NCI-H2227 (cell line): ENCODE measurements at regions not wholly inside any gene's neighbourhood (a gene's known extent, or its start where the extent isn't known, plus 50 kb on each side); places are given as distances from the start of the nearest gene placed in this dataset.

Experiments
- DNase-seq: peaks from one replicate; lab custom pipeline; 2025; ENCODE audit not compliant: unreplicated experiment; lab: John Stamatoyannopoulos, UW

DNA sequence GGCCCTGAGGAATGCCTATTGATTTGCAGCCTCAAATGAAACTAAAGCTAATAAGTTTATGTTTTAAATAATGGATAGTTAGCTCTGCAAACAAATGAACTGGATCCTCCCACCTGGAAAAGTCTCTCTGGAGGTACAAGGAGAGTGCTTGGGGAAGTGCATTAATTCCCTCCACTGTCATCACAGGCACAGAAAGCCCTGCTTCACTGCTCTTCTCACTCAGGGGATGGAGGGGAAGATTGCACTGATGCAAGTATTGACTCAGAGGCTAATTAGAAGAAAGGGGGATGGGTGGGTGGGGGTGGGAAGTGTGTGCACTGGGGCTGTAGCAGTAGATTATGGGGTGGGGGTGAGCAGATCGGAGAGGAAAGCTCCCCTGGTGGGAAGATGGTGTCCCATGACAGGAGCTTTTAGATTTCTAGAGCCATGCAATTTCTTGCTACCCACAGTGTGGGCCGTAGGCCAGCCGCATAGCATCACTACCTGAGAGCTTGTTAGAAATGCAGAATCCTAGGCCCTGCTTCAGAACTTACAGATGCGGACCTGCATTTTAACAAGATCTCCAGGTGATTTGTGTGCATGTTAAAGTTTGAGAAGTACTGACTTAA, 163.9 kb downstream of the HIPK3 start:
- no peak for DNase-seq

- DNase-seq: no peak
Observed at GRCh38 chr11:33419924-33420323, 162.7 kb downstream of the HIPK3 start.

GRCh38 chr11:33417121-33417520, 159.9 kb downstream of the HIPK3 start:
- no peak for DNase-seq

GRCh38 chr11:33413301-33413700, 156.1 kb downstream of the HIPK3 start:
- no peak for DNase-seq

GRCh38 chr11:33412241-33412640, 155.1 kb downstream of the HIPK3 start:
- DNase-seq: no peak

- DNase-seq: no peak
Observed at GRCh38 chr11:33411751-33412150, 154.6 kb downstream of the HIPK3 start.

GRCh38 chr11:33410086-33410765, 153.0 kb downstream of the HIPK3 start:
- DNase-seq: no peak
